ENCODE measurements at regions not wholly inside any gene's neighbourhood (a gene's known extent, or its start where the extent isn't known, plus 50 kb on each side); places are given as distances from the start of the nearest gene placed in this dataset.

DNA sequence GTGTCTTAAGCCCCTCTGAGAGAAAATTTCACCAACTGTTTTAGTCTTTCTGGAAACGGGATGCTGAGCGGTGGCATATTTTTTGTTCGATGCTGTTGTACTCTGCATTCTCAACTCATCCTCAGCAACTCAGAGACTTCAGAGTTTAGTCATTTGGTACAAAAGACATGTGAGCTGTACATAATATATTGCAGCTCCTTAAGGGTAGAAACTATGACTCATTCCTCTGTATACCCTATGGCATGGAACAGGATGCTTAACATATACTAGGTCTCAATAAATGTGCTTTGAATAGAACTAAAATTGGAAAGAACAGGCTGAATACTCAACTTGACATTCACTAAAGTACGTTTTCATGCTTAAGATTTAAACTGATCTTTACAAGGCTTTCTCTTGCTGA is 130.5 kb upstream of the SLITRK2 start:
- H3K27ac ChIP-seq = no peak overlapping the region
- no peak for TF ChIP-seq ZFX (IDR thresholded peaks at IDR 0.05; ENCODE audit: borderline replicate concordance)
- TF ChIP-seq, protein P1, sequence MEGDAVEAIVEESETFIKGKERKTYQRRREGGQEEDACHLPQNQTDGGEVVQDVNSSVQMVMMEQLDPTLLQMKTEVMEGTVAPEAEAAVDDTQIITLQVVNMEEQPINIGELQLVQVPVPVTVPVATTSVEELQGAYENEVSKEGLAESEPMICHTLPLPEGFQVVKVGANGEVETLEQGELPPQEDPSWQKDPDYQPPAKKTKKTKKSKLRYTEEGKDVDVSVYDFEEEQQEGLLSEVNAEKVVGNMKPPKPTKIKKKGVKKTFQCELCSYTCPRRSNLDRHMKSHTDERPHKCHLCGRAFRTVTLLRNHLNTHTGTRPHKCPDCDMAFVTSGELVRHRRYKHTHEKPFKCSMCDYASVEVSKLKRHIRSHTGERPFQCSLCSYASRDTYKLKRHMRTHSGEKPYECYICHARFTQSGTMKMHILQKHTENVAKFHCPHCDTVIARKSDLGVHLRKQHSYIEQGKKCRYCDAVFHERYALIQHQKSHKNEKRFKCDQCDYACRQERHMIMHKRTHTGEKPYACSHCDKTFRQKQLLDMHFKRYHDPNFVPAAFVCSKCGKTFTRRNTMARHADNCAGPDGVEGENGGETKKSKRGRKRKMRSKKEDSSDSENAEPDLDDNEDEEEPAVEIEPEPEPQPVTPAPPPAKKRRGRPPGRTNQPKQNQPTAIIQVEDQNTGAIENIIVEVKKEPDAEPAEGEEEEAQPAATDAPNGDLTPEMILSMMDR (IDR thresholded peaks at IDR 0.05) = no peak

DNA sequence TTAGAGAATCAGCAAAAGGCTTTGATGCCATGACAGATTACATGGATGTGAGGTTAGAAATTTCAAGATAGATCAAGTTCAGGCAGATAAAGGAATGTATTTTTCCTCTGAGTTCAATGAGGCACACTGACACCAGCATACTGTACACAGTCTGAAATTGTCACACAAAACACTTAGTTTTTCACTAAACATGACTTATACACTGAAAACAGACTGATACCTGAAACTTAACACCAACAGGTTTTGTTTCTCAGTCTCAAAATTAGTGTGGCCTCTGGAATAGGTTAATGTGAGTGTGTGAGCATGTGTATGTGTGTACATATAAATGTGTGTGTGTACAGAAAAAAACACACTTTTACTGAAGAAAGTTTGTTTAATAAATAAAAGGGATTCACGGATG is 129.9 kb upstream of the SLITRK2 start:
- H3K27ac ChIP-seq = no peak overlapping the region
- TF ChIP-seq, protein P1 (IDR thresholded peaks at IDR 0.05) = no peak
- TF ChIP-seq ZFX (IDR thresholded peaks at IDR 0.05; ENCODE audit: borderline replicate concordance) = no peak

DNA sequence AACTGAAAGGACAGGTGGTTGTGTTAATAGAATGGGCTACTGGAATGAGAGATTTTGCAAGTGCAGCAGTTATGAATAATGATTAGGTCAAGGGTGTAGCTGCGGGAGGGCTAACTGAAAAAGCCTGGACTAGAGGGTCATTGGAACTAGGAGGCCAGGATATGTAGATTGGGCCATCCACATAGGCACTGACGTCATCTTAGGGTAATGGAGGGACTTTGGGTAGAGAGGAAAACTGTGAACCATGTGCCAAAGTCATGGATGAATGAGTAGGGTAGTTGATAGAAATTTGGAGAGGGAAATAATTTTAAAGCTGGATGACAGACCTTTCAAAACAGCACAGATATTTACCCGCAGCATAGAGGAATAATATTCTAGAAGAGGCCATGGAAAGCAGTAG is 123.6 kb upstream of the SLITRK2 start:
- H3K27ac ChIP-seq = no peak overlapping the region
- TF ChIP-seq, protein P1 (IDR thresholded peaks at IDR 0.05) = no peak
- TF ChIP-seq ZFX (IDR thresholded peaks at IDR 0.05; ENCODE audit: borderline replicate concordance) = no peak

DNA sequence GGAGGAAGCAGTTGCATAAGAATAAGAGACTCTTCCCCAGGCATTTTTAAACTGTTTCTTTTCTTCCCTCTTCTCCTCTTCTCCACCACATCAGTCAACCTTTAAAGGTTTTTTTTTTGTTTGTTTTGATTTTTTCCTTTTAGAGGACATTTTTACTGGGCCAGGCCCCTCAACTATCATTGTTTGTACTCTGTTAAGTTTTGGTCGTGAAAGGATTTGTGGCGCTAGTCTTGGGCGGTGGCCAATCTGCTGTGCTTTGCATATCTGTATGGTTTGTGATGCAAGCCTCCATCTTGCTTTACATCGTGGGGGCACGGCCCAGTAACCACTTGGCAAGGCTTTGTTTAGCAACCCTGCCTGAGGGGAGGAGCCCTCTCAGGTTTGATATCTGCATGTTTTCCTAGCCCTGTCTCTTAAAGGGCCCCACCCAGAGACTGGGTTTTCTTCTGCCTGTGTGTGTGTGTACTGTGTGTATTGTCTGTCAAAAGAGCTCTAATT is 101.9 kb upstream of the SLITRK2 start:
- no peak overlapping the region for H3K27ac ChIP-seq
- TF ChIP-seq ZFX (IDR thresholded peaks at IDR 0.05; ENCODE audit: borderline replicate concordance) = no peak
- TF ChIP-seq, protein P1 (IDR thresholded peaks at IDR 0.05) = no peak

DNA sequence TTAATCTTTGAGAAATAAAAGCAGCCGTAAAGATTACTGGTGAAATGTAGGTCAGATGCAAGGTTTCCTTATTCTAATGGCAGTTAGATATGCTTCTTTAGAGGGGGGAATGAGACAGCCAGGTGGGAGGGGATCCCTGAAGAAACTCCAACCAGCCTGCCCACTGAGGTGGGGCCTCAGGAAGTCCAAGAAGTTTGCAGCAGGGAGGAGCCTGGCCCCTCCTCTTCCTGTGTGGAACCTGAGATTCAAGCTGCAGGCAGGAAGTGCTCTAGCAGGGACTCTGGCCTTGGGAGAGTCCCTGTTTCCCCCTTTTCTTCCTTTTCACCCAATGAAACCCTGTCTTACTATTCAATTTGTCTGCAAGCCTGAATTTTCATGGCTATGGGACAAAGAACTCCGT is 101.4 kb upstream of the SLITRK2 start:
- no peak overlapping the region for H3K27ac ChIP-seq
- TF ChIP-seq, protein P1 (IDR thresholded peaks at IDR 0.05) = no peak
- no peak for TF ChIP-seq ZFX (IDR thresholded peaks at IDR 0.05; ENCODE audit: borderline replicate concordance)

DNA sequence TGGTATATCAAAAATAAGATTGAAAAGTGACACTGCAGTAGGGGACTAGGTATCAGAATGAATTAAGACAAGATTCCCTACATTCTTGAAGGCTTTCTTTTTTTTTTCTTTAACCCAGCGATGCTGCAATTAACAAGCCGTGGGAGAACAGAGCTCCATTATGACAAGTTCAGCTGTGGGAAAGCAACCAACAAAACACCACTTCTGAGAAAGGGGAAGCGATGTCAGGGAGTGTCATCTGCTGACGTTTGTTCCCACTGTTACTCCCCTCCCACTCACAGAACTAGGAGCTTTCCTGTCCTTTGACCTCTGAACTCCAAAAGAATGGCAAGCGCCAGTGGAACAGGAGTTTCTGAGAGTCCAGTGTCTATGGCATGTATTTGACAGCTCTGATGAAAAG is 90.2 kb upstream of the SLITRK2 start:
- H3K27ac ChIP-seq = no peak overlapping the region
- TF ChIP-seq, protein P1 (IDR thresholded peaks at IDR 0.05) = no peak
- no peak for TF ChIP-seq ZFX (IDR thresholded peaks at IDR 0.05; ENCODE audit: borderline replicate concordance)

DNA sequence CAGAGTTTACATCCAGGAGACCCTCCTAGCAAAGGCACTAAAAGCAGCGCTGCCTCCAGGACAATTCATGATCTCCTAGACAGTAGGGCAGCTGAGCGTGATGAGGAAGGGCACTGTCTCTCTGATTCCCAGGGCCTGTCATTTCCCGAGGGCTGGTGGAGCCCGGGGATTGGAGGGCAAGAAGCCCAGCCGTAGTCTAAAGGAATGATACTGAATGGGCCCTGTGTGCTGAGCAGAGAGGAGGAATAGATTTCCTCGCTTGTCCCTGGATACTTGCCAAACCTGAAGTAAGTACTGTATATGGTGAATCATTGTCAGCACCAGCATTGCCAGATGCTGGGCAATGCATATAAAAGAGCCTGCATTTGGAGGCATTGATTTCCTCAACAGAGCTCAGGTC is 88.0 kb upstream of the SLITRK2 start:
- TF ChIP-seq ZFX (IDR thresholded peaks at IDR 0.05; ENCODE audit: borderline replicate concordance) = no peak
- TF ChIP-seq, protein P1 (IDR thresholded peaks at IDR 0.05) = no peak
- no peak overlapping the region for H3K27ac ChIP-seq
